Activated naive CD8-positive, alpha-beta T cell treated with anti-CD3 and anti-CD28 coated beads, Interleukin-2, amount 50 U/mL, for 24 hours (primary cell): ENCODE measurements at regions not wholly inside any gene's neighbourhood (a gene's known extent, or its start where the extent isn't known, plus 50 kb on each side); places are given as distances from the start of the nearest gene placed in this dataset.
"Not testable (repeated sequence)": the region's sequence is repeated elsewhere in the genome, so short reads cannot be mapped to it uniquely, and the experiment has no call there.

ENCODE experiments used
- ATAC-seq: fragments of 150-1000 bp; cut with Tn5 transposase; one replicate; pipeline ENCODE4 v1.10.0; 2021
- DNase-seq: peaks from one replicate; pipeline ENCODE4 v3.0.0; 2021
- H3K27ac Mint-ChIP-seq: one replicate; pipeline ENCODE4 v1.8.0; 2021; ENCODE audit warnings: mild to moderate bottlenecking, mixed read lengths
- H3K27me3 Mint-ChIP-seq: one replicate; pipeline ENCODE4 v1.8.0; 2021; ENCODE audit warnings: mixed read lengths
- H3K36me3 Mint-ChIP-seq: one replicate; pipeline ENCODE4 v1.8.0; 2021; ENCODE audit warnings: low read depth, mixed read lengths
- H3K4me1 Mint-ChIP-seq: one replicate; pipeline ENCODE4 v1.8.0; 2021; ENCODE audit warnings: mixed read lengths
- H3K4me3 Mint-ChIP-seq: one replicate; pipeline ENCODE4 v1.8.0; 2021; ENCODE audit warnings: mild to moderate bottlenecking, moderate library complexity, mixed read lengths
- H3K9me3 Mint-ChIP-seq: one replicate; pipeline ENCODE4 v1.8.0; 2021; ENCODE audit warnings: mixed read lengths

- DNase-seq (no peak), ATAC-seq (no peak)
- Mint-ChIP-seq H3K4me3 (no peak overlapping the region), H3K4me1 (no peaks in the 10 kb centered on the region), H3K27me3 (peaks cover 8% of the 10 kb centered on the region), H3K27ac (no peak overlapping the region), H3K9me3 (no peaks in the 10 kb centered on the region), H3K36me3 (no peaks in the 10 kb centered on the region)
These were observed 104.4 kb upstream of the GNG12 start for GRCh38 chr1:67937651-67938050.

DNA sequence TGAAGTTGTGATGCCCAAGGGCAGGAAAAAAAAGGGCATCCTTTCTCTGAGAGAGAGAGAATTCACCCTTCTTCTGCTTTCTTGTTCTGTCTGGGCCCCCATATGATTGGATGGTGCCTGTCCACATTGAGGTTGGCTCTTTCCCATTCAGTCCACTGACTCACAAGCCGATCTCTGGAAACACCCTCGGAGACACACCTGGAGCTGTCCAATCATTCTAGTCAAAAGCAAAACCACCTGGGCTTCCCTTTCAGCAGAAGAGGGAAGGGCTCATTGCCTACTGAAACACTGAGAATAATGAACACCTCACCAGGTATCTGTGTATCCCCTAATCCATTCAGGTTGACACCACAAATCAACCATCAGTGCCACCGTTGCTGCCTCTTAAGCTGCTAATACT lies 103.7 kb upstream of the GNG12 start:
- no peaks in the 10 kb centered on the region for H3K9me3 Mint-ChIP-seq

DNA sequence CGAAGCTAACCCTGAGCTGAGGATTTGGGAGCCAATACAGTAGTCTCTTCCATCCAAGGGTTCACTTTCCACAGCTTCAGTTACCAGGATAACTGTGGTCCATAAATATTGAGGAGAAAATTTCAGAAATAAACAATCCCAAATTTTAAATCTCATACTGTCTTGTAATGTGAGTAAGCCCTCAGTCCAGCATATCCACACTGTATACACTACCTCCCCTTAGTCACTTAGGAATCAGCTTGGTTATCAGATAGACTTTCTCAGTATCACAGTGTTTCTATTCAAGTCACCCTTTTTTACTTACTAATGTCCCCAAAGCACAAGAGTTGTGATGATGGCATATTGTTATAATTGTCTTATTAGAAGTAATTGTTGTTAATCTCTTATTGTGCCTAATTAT lies 102.3 kb upstream of the GNG12 start:
- no peak for ATAC-seq
- no peak overlapping the region for H3K27ac Mint-ChIP-seq
- no peak overlapping the region for H3K4me3 Mint-ChIP-seq
- no peaks in the 10 kb centered on the region for H3K9me3 Mint-ChIP-seq
- DNase-seq = no peak
- no peaks in the 10 kb centered on the region for H3K4me1 Mint-ChIP-seq
- H3K36me3 Mint-ChIP-seq = no peaks in the 10 kb centered on the region
- peaks cover 8% of the 10 kb centered on the region for H3K27me3 Mint-ChIP-seq

More for the DNA sequence above, 103.7 kb upstream of the GNG12 start:
- ATAC-seq (no peak), DNase-seq (no peak)
- H3K27me3 Mint-ChIP-seq = peaks cover 9% of the 10 kb centered on the region
- no peaks in the 10 kb centered on the region for H3K36me3 Mint-ChIP-seq
- H3K27ac Mint-ChIP-seq = no peak overlapping the region
- H3K4me3 Mint-ChIP-seq = no peak overlapping the region
- H3K4me1 Mint-ChIP-seq = no peaks in the 10 kb centered on the region

GRCh38 chr1:67931198-67931597 lies 97.9 kb upstream of the GNG12 start:
- peaks cover 7% of the 10 kb centered on the region for H3K27me3 Mint-ChIP-seq
- DNase-seq (no peak), ATAC-seq (no peak)
- no peaks in the 10 kb centered on the region for H3K4me1 Mint-ChIP-seq
- no peak overlapping the region for H3K4me3 Mint-ChIP-seq
- H3K27ac Mint-ChIP-seq = no peak overlapping the region
- H3K36me3 Mint-ChIP-seq = no peaks in the 10 kb centered on the region
- no peaks in the 10 kb centered on the region for H3K9me3 Mint-ChIP-seq

DNA sequence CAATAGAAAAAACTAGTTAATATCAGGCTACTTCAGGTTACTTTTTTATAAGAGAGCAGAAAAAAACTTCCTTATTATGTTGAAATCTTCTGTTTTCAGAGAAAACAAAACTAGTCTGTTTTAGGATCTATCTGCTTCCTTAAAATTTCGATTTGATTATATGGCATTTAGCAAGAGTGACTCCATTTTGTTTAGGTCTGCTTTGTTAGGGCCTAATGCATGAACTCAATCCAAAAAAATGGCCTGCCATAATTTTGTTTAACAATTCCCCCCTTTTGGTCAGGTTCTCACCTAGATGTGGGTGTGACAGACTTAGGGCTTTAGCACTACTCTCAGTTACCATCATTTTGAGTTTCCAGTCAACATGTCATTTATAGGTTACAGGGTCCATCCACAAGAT lies 89.8 kb upstream of the GNG12 start:
- peaks cover 7% of the 10 kb centered on the region for H3K27me3 Mint-ChIP-seq
- DNase-seq = no peak
- H3K4me1 Mint-ChIP-seq = no peaks in the 10 kb centered on the region
- H3K9me3 Mint-ChIP-seq = no peaks in the 10 kb centered on the region
- H3K27ac Mint-ChIP-seq = no peak overlapping the region
- H3K36me3 Mint-ChIP-seq = no peaks in the 10 kb centered on the region
- no peak for ATAC-seq
- no peak overlapping the region for H3K4me3 Mint-ChIP-seq

DNA sequence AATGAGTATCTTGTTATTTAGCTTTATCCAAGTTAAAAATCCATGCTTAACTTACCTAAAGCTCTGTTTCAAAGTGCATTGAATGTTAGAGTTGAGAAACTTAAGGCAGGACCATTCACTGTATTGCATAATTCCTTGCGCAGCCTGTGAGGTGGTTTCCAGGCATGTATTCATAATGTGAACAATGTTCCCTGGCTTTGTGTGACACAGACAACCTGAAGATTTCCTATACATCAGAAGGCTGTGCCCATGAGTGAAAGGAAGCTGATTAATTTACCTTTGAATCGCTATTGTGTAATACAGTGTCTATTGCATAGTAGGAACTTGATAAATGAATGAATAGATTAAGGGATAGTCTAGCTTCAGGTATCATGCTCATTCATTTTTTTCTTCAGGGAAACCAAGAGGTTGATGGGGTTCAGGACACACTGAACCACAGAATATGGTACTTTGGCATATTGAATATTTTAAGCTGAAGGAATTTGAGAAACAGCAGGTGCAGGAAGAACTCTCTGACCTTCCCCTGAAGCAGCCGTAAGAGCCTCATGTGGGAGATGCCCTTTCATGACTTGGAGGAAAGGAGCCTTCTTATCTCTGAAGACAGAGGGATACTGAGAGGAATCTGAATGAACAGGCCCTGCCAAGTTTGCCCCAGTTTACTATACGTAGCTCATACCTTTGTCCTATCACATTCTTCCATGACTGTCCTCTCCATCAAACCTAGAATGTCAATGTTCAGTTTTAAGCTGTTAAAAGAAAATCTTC lies 88.6 kb upstream of the GNG12 start:
- H3K27ac Mint-ChIP-seq = no peak overlapping the region
- no peaks in the 10 kb centered on the region for H3K9me3 Mint-ChIP-seq
- no peaks in the 10 kb centered on the region for H3K4me1 Mint-ChIP-seq
- no peaks in the 10 kb centered on the region for H3K36me3 Mint-ChIP-seq
- no peak overlapping the region for H3K4me3 Mint-ChIP-seq
- DNase-seq = no peak
- H3K27me3 Mint-ChIP-seq = peaks cover 7% of the 10 kb centered on the region
- ATAC-seq = no peak

DNA sequence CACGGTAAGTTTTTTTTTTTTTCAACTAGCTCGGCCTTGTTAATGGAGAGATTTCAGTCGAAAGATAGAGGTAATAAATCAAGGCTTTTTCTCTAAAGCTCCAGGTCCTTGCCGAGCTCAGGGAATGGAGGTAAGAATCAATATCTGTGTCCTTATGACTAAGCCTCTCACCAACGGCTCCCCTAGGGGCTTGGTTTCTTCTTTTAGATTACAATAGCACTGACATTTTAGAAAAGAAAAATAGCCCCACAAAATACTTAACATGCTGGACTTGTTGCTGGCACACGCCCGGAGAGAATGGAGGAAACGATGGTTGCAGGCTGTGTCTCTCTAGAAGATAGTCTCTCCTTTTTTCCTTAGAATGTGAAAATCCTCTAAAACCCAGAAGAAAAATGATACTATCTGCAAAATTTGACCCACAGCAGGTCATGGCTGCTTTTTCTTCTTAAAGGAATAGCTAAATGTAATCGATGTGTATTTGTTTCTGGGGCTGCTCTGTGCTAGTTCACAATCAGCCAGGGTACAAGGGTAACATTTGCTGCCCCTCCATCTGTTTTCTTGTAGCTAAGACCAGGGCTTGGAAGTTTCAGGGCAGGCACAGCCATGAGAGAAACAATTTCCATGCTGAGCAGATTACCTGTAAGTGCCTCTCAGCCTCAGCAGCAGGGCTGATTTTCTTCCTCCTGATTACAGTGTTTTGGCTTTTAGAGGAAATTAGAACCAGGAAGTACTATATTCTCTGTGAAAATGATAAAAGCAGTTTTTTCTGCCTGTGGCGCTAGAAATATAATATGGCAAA lies 86.2 kb upstream of the GNG12 start:
- DNase-seq (no peak), ATAC-seq (no peak)
- Mint-ChIP-seq H3K4me3 (no peak overlapping the region), H3K9me3 (peaks cover 9% of the 10 kb centered on the region), H3K27me3 (peaks cover 7% of the 10 kb centered on the region), H3K4me1 (no peaks in the 10 kb centered on the region), H3K36me3 (no peaks in the 10 kb centered on the region), H3K27ac (no peak overlapping the region)

DNA sequence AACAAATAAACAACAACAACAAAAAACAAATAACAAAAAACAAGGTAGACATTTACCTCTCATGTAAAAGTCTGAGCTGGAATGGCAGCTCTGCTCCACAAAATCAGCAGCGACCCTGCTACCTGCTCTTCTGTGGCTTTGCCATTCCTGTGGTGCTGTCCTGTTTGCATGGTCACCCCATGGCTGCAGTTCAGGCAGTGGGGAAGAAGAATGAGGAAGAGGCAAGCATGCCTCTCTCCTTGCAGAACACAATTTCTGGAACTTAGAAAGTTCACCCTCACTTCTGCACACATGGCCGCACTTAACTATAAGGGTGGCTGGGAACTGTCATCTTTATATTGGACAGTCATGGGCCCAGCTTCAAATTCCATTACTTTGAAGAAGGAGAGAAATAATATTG lies 84.8 kb upstream of the GNG12 start:
- no peak for ATAC-seq
- H3K4me1 Mint-ChIP-seq = no peaks in the 10 kb centered on the region
- H3K36me3 Mint-ChIP-seq = no peaks in the 10 kb centered on the region
- no peak overlapping the region for H3K4me3 Mint-ChIP-seq
- peaks cover 9% of the 10 kb centered on the region for H3K27me3 Mint-ChIP-seq
- H3K9me3 Mint-ChIP-seq = peaks cover 9% of the 10 kb centered on the region
- DNase-seq = no peak
- no peak overlapping the region for H3K27ac Mint-ChIP-seq

GRCh38 chr1:67917006-67917405 lies 83.7 kb upstream of the GNG12 start:
- Mint-ChIP-seq H3K4me3 (no peak overlapping the region), H3K9me3 (peaks cover 9% of the 10 kb centered on the region), H3K27me3 (peaks cover 9% of the 10 kb centered on the region), H3K27ac (no peak overlapping the region), H3K36me3 (no peaks in the 10 kb centered on the region), H3K4me1 (no peaks in the 10 kb centered on the region)
- ATAC-seq (no peak), DNase-seq (no peak)

GRCh38 chr1:67916140-67916886 lies 83.0 kb upstream of the GNG12 start:
- peaks cover 9% of the 10 kb centered on the region for H3K27me3 Mint-ChIP-seq
- no peak for ATAC-seq
- no peaks in the 10 kb centered on the region for H3K36me3 Mint-ChIP-seq
- no peak for DNase-seq
- no peak overlapping the region for H3K4me3 Mint-ChIP-seq
- no peaks in the 10 kb centered on the region for H3K4me1 Mint-ChIP-seq
- no peak overlapping the region for H3K27ac Mint-ChIP-seq
- H3K9me3 Mint-ChIP-seq = peaks cover 9% of the 10 kb centered on the region

DNA sequence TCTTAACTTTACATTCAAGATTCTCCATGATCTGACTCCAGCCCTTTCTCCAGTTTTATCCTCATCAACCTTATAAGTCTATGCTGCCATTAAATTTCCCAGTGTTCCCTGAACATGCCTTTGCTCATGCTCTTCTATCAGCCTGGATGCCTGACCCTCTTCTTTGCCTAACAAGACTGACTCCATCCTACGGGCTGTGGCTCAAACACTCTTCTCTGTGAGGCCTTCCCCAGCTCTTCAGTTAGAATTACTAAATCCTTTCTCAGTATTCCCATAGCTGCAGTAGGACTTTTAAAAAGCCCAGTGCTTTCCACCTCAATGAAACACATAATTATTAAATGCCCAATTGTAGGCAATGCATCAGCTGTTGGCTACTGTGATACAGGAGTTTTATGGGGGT lies 76.5 kb upstream of the GNG12 start:
- Mint-ChIP-seq H3K27ac (no peak overlapping the region), H3K4me3 (no peak overlapping the region), H3K4me1 (no peaks in the 10 kb centered on the region), H3K27me3 (peaks cover 14% of the 10 kb centered on the region), H3K36me3 (no peaks in the 10 kb centered on the region), H3K9me3 (no peaks in the 10 kb centered on the region)
- DNase-seq (no peak), ATAC-seq (no peak)

DNA sequence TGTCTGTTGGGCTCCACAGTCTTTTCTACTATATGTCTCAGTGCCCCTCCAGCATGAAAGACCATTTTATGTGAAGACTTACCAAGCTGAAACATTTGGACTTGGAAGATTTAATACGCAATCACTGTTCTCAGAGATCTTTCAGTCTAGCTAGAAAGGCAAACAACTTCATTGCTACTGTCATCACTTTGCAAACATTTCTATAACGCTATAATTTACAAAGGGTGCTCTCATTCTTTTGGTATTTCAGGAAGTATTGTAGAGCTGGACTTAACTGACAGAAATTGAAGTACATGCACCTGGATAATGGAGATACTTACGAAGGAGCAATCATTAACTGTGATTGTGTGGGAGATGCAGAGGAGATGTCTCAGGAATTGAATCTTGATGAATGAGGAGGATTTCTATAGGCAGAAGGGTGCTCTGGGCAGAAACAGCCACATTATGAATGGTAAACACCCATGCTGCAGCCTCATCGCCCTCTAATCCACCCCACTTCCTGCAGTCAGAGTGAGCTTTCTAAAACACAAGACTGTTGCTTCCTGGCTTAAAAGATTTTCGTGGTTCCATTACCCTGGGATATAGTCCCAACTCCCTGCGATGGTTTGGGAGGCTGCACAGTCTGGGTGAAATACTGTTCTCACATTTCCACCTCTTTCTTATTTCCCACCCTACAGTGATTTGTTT lies 75.1 kb upstream of the GNG12 start:
- H3K36me3 Mint-ChIP-seq = no peaks in the 10 kb centered on the region
- no peak overlapping the region for H3K27ac Mint-ChIP-seq

GRCh38 chr1:67907467-67907866 lies 74.2 kb upstream of the GNG12 start:
- H3K27me3 Mint-ChIP-seq = peaks cover 12% of the 10 kb centered on the region
- H3K4me1 Mint-ChIP-seq, H3K9me3 Mint-ChIP-seq, H3K36me3 Mint-ChIP-seq, H3K27ac Mint-ChIP-seq, DNase-seq, H3K4me3 Mint-ChIP-seq, ATAC-seq: not testable (repeated sequence)

More for the DNA sequence above, 75.1 kb upstream of the GNG12 start:
- no peak overlapping the region for H3K4me3 Mint-ChIP-seq
- peaks cover 12% of the 10 kb centered on the region for H3K27me3 Mint-ChIP-seq
- DNase-seq (no peak), ATAC-seq (no peak)
- H3K4me1 Mint-ChIP-seq = no peaks in the 10 kb centered on the region
- no peaks in the 10 kb centered on the region for H3K9me3 Mint-ChIP-seq

DNA sequence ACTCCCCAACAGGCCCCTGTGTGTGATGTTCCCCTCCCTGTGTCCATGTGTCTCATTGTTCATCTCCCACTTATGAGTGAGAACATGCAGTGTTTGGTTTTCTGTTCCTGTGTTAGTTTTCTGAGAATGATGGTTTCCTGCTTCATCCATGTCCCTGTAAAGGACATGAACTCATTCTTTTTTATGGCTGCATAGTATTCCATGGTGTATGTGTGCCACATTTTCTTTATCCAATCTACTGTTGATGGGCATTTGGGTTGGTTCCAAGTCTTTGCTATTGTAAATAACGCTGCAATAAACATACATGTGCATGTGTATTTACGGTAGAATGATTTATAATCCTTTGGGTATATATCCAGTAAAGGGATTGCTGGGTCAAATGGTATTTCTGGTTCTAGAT lies 72.7 kb upstream of the GNG12 start:
- peaks cover 12% of the 10 kb centered on the region for H3K27me3 Mint-ChIP-seq
- DNase-seq, ATAC-seq, H3K4me1 Mint-ChIP-seq, H3K4me3 Mint-ChIP-seq, H3K36me3 Mint-ChIP-seq, H3K9me3 Mint-ChIP-seq, H3K27ac Mint-ChIP-seq: not testable (repeated sequence)
